NT2/D1 (cell line): ENCODE measurements at regions not wholly inside any gene's neighbourhood (a gene's known extent, or its start where the extent isn't known, plus 50 kb on each side); places are given as distances from the start of the nearest gene placed in this dataset.

Experiments
- SUZ12 ChIP-seq: IDR thresholded peaks from 2 replicates; pipeline ENCODE4 v1.6.1; 2011; ENCODE audit not compliant: insufficient read length, insufficient read depth; ENCODE audit errors: extremely low read depth
- YY1 ChIP-seq: IDR thresholded peaks from 2 replicates; pipeline ENCODE4 v1.6.1; 2011; ENCODE audit not compliant: insufficient read length, insufficient read depth

DNA sequence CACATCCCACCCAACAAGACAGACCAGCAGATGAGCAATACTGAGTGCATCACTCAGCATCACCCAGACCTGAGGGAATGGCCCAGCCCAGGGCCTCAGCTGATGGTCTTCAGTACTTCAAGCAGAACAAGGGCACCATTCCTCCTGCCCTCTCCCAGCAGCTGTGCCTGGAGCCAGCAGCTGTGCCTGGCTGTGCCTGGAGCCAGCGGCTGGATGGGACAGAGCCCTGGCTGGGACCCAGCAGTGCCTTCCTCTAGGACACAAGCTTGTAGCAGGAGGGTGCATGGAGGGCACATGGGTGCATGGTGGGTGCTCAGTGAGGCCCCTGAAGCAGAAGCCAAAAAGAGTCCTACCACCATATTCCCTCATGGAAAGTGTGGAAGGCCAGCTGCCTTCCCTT, 583.8 kb downstream of the NPHP4 start:
- no peak for TF ChIP-seq YY1
- TF ChIP-seq SUZ12: no peak
